ENCODE measurements at regions not wholly inside any gene's neighbourhood (a gene's known extent, or its start where the extent isn't known, plus 50 kb on each side); places are given as distances from the start of the nearest gene placed in this dataset.

DNA sequence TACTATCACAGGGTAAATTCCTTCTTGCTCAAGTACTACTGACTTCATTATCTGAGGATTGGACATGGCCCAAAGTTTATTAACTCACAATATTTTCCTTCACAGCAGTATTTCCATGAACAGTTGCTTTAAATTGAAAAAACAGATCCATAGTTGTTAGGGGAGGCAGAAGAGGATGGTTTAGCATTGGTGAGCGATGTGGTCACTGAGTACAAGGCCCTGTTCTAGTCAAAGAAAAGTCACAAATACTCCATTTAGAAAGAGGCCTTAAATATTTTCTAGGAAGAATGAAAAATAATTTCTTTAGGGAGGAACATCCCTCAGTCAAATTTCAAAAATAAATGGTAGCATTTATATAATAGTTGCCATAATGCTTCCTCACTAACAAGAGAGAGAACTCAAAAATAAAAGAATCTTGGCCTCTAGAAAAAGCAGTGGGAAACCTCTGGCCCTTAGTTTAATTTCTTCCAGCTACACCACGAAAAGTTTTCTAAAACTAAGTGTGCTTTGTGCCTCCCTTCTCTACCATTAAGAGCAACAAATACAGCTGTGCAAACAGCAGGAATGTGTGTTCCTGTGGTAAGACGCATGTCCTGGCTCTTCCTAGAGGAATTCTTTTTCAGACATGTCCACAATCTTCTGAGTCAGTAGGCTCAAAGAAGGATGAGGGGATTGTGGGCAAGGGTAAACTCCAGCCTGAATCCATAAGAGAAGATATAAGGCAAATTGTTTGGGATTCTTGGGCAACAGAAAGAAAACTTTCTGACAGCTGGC is 105.7 kb downstream of the HOXA1 start:
- TF ChIP-seq POLR2A (IDR thresholded peaks at IDR 0.05; ENCODE audit: low read length) (no peak), GATA1 (IDR thresholded peaks at IDR 0.05; ENCODE audit: low read depth, low read length) (no peak)

Data from erythroblast (primary cell).